ENCODE measurements at regions not wholly inside any gene's neighbourhood (a gene's known extent, or its start where the extent isn't known, plus 50 kb on each side); places are given as distances from the start of the nearest gene placed in this dataset.
A peak's percentile ranks its signal among the peaks of the same experiment; 100 is the strongest.

DNA sequence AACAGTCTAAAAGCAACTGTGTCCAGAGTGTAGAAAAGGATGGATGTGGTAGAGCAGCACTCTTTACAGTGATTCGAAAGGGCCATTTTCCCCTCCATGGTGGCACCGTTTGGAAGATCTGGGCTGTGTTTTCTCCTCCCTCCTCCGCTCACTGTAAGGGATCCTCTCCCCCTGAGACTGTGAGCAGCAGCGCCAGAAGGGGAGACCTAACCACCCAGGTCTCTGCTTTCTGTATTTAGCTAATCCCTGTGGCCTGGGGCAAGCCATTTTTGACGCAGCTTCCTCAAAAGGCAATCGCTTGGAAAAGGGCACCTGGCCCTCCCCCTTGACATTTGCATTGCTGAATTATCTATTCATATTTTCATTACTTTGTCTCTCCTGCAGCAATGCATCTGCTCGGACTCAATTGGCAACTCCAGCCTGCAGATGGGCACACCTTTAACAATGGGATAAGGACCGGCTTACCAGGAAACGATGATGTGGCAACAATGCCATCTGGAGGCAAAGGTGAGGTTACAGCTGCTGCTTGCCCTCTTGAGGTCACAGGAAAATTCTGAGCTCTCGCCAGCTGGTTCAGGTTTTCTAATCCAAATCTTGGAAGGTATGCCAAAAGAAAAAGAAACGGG is 244.3 kb upstream of the WWC1 start:
- no peak for DNase-seq

DNA sequence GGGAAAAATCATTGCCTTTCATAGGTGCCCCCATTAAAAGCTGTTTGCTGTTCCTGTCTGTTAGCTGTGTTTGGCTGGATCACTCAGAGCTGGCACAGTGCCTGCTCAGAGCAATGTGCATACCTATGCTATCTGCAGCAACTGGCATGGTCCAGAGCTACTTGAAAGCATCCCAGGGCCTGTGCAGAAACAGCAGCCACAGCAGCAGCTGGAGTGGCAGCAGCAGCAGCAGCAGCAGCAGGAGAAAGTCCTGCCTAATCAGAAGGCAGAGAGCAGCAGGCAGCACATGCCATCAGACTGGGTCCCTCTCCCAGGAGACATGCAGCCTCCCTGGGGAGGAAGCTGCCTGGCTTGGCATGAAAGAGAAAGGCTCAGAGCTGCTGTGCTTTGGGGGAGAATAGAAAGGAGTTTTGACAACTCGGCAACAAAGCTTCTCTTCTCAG is 243.8 kb upstream of the WWC1 start:
- no peak for DNase-seq

DNA sequence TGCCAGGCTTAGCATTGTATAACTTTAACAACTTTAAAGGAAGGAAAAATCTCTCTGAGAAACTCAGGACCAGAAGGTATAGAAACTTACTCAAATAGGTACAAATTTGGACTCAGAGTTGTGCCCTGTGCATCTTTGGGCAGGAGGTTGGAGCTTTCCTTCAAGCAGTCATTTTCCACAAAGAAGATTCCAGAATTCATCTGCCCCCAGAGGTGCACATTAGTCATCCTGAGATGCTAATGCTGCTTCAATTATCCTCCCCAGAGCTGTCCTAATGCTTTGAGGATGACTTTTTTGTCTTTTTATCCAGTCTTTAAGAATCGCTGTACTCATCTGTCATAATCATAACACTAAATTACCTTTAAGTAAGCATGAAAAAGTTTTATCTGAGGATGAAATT is 243.0 kb upstream of the WWC1 start:
- no peak for DNase-seq

DNA sequence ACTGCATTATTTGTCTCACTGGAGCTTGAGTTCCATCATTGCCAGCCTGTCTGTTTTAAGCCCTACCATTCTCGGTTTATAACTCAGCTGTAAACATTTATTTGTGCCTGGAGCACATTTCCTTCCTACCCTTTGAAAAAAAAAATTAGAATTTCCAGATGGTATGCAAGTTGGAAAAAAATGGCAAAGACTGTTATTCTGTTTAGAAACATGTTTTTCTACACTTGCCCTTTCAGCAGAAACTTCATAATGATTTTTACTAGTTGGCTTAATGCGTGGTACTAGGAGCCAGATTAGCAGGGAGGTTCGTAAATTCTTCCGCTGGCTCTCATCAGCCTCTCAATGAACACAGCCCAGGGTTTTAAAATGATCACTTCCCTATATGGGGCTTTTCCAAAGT is 238.8 kb upstream of the WWC1 start:
- DNase-seq: no peak

DNA sequence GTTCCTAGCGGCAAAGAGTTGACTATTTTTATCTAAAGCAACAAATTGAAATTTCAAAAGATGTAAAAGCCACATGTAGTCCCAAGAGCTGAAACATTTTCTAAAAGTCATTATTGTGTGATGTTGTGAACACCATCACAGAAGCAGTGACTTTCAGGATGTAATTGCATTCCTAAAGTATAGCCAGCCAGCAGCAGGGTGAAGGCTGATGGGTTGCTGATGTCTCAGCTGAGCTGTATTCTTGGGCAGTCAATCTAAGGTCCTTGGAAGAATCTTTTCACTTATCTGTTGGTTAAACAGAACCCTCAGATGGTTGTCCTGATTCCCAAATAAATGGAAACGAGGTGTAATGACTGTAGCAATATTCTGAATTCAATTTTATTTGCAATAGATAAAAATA is 237.4 kb upstream of the WWC1 start:
- DNase-seq: no peak

DNA sequence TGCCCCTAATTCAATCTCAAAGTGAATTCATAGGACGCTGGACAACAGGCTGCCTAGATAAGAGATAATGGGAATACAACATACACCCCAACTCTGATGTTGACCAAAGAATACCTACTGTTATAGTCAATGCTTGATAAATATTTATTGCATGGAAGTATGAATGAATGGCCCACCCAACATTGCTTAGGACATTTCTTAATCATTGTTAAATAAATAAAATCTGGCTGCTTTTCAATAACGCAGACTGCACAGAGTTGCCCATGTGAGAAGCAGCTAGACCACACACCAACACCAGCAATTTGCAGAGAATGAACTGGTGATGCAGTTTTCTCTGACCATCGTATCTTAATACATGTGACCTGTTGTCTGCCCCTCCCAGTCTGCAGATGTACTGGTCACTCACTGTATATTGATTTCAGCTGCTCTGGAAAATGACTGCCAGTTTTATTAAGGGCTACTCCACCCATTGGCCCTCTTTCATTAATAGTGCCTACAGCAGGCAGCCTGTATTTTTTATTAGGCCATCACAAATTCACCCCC is 236.2 kb upstream of the WWC1 start:
- DNase-seq: no peak

DNA sequence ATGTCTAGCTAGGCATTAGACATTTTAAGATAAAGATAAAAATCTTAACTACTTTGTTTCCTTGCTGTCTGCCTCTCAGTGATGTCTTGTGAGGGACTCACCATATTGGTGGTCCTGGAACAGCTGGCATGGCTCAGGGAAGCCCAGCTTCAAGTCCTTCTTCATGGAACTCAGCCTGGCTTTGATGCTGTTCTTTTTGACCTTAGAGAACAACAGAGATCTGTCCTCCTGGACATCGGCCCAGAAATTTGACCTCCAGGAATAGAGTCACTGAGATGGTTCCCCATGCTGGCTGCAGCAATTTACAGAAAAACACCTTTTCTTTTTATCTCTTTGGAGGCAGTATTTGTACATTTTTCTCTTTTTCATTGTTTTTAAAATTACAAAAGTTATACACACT is 235.5 kb upstream of the WWC1 start:
- DNase-seq: no peak

DNA sequence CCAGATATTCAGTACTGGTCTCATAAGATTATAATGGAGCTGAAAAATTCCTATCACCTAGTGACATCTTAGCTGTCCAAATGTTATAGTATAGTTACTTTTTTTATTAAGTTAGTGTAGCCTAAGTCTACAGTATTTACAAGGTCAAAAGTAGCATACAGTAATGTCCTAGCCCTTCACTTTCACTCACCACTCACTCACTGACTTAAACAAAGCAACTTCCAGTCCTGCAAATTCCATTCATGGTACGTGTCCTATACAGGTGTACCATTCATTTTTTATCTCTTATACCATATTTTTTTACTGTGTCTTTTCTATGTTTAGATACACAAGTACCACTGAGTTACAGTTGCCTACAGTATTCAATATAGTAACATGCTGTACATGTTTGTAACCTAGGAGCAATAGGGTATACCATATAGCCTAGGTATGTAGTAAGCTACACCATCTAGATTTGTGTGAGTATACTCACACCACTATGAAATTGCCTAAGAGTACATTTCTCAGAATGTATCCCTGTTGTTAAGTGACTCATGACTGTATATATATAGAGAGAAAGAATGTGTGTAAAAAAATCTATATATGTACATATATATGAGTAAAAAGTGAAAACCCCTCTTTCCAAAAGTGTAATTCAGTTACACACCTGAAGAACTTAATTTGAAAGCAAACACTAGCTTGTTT is 234.8 kb upstream of the WWC1 start:
- DNase-seq: no peak

DNA sequence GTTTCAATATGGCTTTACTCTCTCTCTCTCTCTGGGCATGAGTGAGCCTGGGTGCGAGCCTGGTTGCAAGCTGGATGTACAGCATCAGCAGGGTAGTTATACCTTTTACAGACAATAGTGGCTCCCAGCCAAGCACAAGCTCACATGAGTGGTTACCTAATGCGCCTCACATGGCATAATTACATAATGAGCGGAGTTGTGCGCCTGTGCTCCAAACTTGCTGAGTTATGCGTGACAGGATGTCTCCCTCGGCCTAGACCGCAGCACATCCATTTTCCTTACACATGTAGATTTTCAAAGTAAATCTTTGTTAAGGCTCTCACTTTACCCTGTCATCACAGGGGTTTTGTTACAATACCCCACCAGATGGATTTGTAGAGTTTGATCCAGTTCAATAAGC is 233.5 kb upstream of the WWC1 start:
- no peak for DNase-seq

DNA sequence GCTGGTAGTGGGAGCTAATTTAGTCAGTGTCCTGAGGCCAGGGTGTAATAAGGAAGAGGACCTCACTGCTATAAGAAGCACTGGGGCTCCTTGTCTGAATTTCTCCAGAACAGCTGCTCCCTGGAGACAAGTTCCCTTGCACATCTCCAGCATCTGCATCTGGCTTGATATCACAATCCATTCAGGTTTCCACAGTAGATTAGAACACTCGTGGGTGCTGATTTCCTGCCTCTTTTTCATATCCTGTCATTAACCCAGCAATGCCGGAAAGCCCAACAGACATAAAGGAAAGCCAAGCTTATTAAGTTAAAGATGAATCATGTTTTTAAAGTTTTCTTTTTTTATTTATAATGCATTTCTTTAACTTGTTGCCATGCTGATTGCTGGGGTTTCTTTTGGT is 232.3 kb upstream of the WWC1 start:
- DNase-seq: no peak

DNA sequence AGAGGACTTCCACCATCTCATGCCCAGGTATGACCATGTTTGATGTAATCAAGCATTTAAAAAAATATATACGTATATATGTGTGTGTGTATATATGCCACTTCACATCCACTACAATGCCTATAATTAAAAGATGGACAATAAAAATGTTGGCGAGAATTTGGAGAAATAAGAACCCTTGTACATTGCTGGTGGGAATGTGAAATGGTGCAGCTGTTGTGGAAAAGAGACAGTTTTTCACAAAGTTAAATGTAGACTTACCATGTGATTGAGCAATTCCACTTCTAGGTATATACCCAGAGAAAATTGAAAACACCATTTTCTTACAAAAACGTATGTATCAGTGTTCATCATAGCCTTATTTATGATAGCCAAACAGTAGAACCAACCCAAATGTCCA is 229.2 kb upstream of the WWC1 start:
- DNase-seq: no peak

DNA sequence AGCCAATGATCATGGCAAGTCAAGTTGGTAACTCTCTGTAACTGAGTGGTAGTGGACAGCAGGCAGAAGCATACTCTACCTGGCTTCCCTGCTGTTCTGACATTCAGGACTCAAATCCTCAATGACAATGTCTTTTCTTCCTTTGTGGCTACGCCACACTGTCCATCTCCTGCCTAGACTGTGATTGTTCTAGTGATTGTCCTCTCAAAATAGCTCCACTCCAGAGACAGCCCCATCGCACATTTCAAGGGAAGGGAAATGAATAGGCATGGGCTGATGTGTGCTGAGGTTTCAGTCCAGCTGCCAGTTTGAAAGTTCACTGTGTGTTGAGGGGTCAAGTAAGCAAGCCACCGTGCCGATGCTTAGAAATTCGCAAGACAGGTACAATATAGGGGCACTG is 227.0 kb upstream of the WWC1 start:
- no peak for DNase-seq

DNA sequence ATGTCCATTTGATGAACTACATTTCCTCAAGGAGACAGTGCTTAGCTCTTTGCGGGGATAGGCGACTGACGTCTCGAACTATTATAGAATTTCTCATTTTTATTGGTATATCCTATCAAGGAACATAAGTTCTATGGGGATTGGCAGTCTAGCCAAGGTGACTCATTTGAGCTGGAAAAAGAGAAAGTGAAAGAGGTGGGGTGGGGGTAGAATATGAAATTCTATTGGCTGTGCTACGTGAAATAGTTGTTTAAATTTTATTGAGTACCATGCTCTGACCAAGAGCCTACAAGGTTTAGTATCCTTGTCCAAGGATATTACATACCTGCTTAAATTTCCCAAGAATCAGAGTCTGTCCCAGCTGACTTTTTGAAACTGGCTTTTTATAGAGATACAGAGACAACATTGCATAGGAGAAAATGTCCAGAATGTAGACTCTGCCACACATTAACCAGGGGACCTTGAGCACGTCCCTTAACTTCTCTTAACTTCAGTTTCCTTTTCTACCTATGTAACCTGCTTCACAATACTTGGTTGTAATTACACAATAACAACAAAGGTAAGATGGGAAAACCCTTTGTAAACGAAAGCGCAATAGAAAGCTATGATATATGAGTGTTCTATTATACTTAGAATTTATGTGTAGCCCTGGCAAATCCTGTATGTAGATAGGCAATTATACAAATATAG is 226.4 kb upstream of the WWC1 start:
- DNase-seq: no peak

DNA sequence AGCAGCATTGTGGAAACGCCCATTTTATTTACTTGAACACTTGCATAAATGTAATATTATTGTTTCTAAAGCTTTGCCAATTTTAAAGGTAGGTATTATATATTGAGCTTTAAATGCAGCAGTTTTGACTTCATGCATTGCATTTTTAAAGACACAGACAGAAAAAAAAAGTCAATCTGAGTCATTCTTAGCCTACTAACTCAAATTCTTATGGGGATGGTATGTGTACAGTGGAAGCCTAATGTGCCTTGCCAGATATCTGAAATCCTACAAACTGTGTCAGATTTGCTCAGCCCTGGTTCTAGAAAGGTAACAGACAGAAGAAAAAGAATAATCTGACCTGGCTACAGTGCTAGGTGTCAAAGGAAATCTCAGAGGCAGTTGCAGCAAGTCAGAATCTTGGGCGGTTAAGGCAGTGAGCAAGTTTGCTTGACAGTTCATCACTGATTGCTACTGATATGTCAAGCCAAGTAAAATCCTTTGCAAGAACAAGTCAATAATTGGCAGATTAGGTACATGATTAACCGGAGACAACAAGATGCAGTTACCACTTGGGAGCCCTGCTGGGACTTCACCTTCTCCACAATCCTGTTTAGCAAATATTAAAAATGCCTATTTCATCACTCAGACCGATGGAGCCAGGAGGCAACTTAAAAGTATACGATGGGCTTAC is 224.8 kb upstream of the WWC1 start:
- DNase-seq: no peak

DNA sequence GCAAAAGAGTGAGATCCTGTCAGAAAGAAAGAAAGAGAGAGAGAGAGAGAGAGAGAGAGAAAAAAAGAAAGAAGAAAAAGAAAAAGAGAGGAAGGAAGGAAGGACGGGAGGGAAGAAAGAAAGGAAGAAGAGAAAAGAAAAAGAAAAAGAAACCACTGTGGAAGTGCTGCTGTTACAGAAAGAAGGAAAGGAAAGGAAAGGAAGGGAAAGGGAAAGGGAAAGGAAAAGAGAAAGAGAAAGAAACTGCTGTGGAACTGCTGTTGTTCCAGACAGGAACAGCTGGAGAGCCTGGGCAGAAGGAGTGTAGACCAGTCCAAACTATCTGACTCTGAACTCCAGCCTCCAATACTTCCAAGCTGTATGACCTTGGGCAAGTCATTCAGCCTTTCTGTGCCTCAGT is 220.7 kb upstream of the WWC1 start:
- no peak for DNase-seq

DNA sequence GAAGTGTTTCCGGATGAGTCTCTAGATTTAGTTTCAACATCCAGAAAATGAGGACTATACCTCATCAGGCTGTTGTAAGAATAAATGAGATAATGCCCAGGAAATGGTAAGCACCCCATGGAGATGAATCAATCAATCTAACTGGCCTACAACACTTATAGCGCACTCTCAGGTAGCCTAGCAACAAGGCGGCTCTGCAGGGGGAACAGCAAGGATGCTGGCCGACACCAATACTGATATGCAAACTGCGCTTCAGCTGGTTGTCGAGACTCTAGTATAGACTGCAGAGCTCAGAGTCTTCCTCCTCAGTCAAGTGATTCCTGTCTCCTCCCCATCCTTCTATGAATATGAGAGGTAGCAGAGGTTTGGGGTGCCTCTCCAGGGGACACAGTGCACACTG is 218.8 kb upstream of the WWC1 start:
- DNase-seq: no peak

DNA sequence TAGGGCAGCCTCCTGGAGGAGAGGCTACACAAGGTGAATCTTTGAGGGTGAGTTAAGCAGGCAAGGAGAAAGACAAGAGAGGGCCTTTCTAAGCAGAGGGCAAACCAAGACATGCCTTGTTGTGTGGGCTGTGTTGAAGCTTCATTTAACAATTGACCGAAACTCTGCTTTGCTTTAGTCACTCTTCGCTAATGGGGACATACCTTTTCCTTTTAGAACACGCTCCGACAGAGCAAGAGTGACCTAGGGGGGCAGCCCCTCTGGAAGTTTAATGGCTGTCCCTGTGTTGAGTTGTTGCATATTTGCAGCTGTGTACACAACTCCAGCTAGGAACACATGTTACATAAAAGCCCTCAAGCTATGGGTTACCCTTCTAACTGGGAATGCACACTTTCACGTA is 218.1 kb upstream of the WWC1 start:
- DNase-seq: no peak

DNA sequence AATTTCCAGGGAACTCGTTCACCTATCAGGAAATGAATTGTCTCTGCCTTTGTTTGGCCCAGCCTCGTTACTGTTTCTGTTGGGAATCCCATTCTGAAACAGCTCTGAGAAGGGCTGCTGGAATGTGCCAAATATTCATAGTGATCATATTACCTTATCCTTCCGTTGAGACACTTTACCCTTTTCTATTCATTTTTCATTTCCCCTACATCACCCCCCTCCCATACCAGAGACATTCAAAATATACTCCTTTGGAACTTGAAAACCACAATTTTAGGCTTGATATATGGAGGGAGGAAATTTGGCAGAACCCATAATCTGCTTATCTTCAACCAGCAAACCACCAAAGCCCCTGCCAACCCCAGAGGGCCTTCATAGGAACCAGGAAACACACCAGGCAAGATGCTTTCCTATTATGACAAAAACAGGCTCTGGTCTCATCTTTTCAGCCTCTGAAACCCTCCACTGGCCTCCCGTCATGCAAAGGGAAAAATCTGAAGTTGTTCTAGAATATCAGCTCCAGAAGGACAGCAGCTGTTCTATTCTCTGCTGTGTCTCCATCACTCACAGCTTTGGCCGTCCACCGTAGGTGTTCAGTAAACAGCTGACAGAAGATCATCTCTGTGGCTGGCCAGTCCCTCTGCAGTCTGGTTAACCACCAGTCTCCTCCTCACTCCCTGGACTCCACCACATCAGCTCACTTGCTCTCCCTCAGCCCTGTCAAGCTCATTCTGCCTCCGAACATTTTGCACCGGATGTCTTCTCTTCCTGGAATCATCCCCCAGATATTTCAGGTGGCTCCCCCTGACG is 217.2 kb upstream of the WWC1 start:
- no peak for DNase-seq

DNA sequence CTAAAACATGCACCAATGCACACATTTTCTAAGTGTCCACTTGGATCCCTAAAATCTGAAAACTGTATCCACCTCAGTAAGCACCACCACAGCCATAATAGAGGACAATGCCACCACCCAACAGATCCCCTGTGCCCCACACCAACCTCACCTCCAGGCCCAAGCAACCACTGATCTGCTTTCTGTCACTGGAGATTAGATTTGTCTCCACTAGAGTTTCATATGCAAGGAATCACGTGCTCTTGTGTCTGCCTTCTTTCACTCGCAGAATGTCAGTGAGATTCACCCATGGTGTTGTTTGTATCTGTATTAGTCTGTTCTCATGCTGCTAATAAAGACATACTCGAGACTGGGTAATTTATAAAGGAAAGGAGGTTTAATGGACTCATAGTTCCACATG is 216.1 kb upstream of the WWC1 start:
- no peak for DNase-seq

DNA sequence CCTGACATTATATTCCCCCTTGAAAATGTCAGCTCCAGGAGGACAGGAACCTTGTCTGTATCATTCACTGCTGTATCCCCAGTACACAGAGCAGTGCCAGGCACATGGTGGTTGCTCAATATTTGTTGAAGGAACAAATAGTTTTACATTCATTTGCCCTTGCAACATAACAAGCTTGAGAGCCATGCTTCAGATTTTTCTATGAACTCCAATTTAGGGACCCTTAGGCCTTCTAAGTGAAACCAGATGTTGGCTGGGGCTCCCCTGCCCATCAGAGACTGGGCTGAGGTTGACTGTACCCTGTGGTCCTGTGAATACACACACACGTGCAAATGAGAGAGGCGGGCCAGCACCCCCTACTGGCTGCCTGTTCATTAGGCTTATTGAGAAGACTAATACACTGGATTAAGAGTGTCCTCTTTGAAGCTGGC is 214.9 kb upstream of the WWC1 start:
- no peak for DNase-seq

DNA sequence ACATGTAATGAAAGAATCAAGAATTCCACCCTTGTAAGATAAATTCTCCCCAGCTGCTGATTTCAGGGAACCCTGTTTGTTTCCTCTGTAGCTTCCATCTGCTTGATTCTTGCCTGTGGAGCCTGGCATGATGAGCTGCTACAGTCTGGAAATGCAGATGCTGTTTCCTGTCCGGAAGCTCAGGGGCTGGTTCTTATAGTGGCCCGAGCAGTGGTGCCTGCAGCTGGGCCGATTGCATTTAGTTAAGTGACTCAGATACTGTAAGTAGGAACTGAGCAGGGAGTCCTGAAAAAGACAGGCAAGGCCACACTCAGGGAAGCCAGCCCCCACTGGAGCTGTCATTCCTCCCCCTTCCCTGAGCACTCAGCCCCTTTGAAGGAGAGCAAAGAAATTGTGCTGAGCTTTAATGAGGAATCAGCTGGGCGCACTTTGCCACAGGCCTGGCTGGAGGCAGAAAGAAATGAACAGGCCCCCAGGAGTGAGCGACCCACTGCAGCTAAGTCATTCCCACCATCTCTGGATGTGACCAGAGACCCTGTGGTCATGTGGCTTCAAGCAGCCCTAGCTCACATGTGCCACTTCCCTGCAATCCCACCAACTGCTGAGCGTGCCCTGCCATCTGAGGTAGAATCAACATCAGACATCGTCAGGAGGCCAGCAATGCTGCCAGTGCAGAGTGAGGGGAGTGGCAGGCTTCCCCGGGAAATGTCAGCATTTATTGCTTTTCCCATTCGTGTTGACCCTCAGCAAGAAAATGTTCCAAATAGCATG is 206.0 kb upstream of the WWC1 start:
- peak; percentile 40 for DNase-seq

DNA sequence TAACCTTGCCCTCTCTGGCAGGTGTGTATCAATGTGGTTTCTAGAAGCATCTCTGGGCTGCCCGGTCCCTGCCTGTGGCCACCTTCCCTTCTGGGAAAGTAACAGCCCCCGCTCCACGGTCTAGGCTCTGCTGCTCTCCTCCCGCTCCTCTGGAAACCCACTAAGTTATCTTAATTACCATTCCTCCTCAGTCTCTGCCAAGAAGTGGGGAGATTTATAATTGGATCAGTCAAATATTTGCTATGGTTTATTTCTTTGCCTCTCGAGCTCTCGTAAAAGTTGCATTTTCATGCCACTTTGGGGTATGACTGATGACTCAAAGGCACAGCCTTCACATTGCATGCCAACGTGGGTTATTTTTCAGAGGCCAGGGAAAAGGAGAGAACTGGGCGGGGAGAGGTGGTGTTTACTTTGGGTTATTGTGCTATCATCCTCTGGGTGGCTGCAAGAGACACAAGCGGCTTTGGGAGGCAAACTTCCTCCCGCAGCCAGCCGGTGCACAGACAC is 205.3 kb upstream of the WWC1 start:
- DNase-seq: peak; percentile 76
